Small intestine (tissue), 7 donors: ENCODE measurements at regions not wholly inside any gene's neighbourhood (a gene's known extent, or its start where the extent isn't known, plus 50 kb on each side); places are given as distances from the start of the nearest gene placed in this dataset.

Experiments used
- DNase-seq, 2 donors: peaks; one replicate each; pipeline versions ENCODE4 v3.0.0 to v3.0.0-alpha.2; 2013
- FAIRE-seq: peaks from 2 replicates; lab custom pipeline; 2012; peaks lifted over from hg19 to GRCh38; lab: Jason Lieb, UNC
- H3K27ac ChIP-seq, 3 donors: one replicate each; pipeline ENCODE4 v1.5.1; 2013; ENCODE audit warnings: low read length in 2 of 3, mild to moderate bottlenecking in 2 of 3, control low read depth in 1 of 3, inconsistent platforms in 1 of 3, low read depth in 1 of 3, moderate library complexity in 1 of 3
- H3K27me3 ChIP-seq, 3 donors: one replicate each; pipeline ENCODE4 v1.6.1; 2013; ENCODE audit warnings: low read length in 3 of 3, inconsistent platforms in 1 of 3; ENCODE audit not compliant: control insufficient read depth in 3 of 3, insufficient read depth in 3 of 3
- H3K36me3 ChIP-seq, 3 donors: one replicate each; pipeline ENCODE4 v1.6.1; 2013; ENCODE audit warnings: low read length in 3 of 3, inconsistent platforms in 1 of 3, low read depth in 1 of 3, mild to moderate bottlenecking in 1 of 3, moderate library complexity in 1 of 3; ENCODE audit not compliant: control insufficient read depth in 3 of 3, insufficient read depth in 2 of 3
- H3K4me1 ChIP-seq, 3 donors: one replicate each; pipeline ENCODE4 v1.6.1; 2013; ENCODE audit warnings: low read length in 2 of 3, inconsistent platforms in 1 of 3, low read depth in 1 of 3, mild to moderate bottlenecking in 1 of 3, moderate library complexity in 1 of 3; ENCODE audit not compliant: control insufficient read depth in 3 of 3, insufficient read depth in 2 of 3
- H3K4me3 ChIP-seq, 3 donors: one replicate each; pipeline ENCODE4 v1.5.1; 2013; ENCODE audit warnings: low read length in 3 of 3, control low read depth in 1 of 3, inconsistent platforms in 1 of 3, low read depth in 1 of 3, mild to moderate bottlenecking in 1 of 3, moderate library complexity in 1 of 3
- H3K9me3 ChIP-seq, 2 donors: one replicate each; pipeline ENCODE4 v1.6.1; 2013; ENCODE audit warnings: low read depth in 1 of 2, low read length in 1 of 2; ENCODE audit not compliant: control insufficient read depth in 2 of 2, insufficient read depth in 1 of 2
- WGBS, 3 donors: extraction: QIAGEN DNeasy Blood & Tissue Kit; methylation state at CpG; one replicate each; pipeline ENCODE4 v1.1.7; 2013; 5-methylcytosine and 5-hydroxymethylcytosine counted together
- donor health status: healthy with polysubstance abuse.
- donor health status: control.
- donor health status: control.
- donor health status: Bipolar disorder and iron deficiency.
- donor health status: healthy.

GRCh38 chr10:2893158-2893845 is 174.0 kb upstream of the PFKP start:
- WGBS, 3 donors = 90 to 93% (median 92%) methylated on average over 21 of the region's 21 CpGs
- Histone ChIP-seq H3K27ac (no peak overlapping the region), H3K4me3 (no peak overlapping the region), H3K27me3 (no peaks in the 10 kb centered on the region), H3K9me3 (no peaks in the 10 kb centered on the region), H3K36me3 (no peaks in the 10 kb centered on the region), H3K4me1 (no peaks in the 10 kb centered on the region)
- FAIRE-seq (no peak), DNase-seq (no peak)

DNA sequence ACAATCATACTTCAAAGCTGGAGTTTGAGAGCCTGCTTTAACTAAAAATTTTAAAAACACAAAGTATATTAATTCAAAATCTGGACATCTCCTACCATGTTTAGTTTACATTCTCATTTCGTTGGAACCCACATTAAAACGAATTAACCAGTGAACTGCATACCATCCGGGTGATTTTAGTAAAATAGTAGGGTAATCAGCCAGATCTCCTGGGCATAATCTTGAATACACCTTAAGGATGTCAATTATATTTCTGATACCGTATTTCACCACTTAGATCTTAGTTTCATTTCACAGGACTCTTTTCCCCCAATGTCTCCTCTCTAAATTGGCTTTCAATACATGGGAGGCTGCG is 175.6 kb upstream of the PFKP start:
- no peak overlapping the region for H3K4me3 ChIP-seq
- no peak for FAIRE-seq
- no peak overlapping the region for H3K27ac ChIP-seq
- no peaks in the 10 kb centered on the region for H3K36me3 ChIP-seq
- H3K4me1 ChIP-seq = no peaks in the 10 kb centered on the region
- H3K9me3 ChIP-seq = no peaks in the 10 kb centered on the region
- WGBS, 3 donors = 77 to 83% (median 81%) methylated on average over 5 of the region's 5 CpGs
- H3K27me3 ChIP-seq = no peaks in the 10 kb centered on the region
- DNase-seq = no peak

DNA sequence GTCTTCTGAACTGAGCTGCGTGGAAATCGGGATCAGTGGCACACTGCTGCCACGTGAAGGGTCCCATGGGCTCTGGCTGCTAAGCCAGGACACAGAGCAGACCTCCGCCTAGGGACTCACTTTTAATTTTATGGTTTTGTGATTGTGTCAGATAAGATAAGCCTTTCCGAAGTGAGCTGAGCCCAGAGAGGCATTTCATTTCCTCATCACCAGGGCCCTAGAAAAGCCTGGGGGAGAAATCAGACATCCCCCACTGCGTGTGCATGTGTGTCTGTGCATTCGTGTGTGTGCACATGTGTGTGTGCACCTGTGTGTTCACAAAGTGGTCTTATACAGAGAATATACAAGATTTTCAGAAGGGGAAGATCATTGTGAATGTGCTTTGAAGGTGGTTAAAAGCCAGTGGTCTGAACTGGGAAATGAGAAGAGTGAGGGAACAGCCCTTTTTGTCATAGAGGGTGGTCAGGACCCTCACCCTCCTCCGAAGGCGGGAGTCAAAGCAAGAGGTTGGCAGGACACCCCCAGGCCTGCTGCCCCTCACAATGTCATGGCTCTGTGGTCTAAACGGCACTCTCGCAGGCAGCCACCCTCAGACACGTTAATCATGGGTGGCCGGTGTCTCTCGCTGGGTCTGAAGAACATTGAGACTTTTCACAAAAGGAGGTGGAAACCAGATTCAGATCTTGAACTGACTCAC is 176.1 kb upstream of the PFKP start:
- WGBS, 3 donors = 53 to 64% (median 54%) methylated on average over 14 of the region's 14 CpGs
- no peak for DNase-seq
- no peaks in the 10 kb centered on the region for H3K36me3 ChIP-seq

DNA sequence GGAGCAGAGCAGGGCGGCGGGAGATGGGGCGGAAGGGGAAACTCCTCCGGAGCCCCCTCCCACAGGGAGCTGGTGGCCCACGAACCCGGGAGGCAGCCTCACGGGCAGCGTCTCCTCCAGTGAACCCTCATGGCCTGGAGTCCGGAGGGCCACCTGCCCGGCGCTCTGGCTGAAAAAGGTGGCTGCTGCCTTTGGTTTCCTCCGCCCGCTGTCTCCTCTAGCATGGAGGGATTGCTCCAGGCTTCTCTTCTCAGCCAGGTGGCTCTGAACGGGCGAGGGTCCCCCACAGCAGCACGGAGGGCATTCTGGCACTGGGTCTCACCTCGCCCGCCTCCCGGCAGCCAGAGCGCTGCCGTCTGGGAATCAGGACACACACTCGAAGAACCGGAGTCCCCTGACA is 177.3 kb upstream of the PFKP start:
- Histone ChIP-seq H3K4me3 (no peak overlapping the region), H3K9me3 (no peaks in the 10 kb centered on the region), H3K36me3 (no peaks in the 10 kb centered on the region), H3K27ac (no peak overlapping the region), H3K4me1 (no peaks in the 10 kb centered on the region), H3K27me3 (no peaks in the 10 kb centered on the region)
- WGBS, 3 donors = 88 to 94% (median 90%) methylated on average over 22 to 23 of the region's 23 CpGs
- DNase-seq = no peak
- FAIRE-seq = no peak

More for the DNA sequence above, 176.1 kb upstream of the PFKP start:
- H3K9me3 ChIP-seq = no peaks in the 10 kb centered on the region
- no peaks in the 10 kb centered on the region for H3K27me3 ChIP-seq
- no peak for FAIRE-seq
- H3K4me1 ChIP-seq = no peaks in the 10 kb centered on the region
- no peak overlapping the region for H3K27ac ChIP-seq
- no peak overlapping the region for H3K4me3 ChIP-seq

- no peak for FAIRE-seq
- no peaks in the 10 kb centered on the region for H3K27me3 ChIP-seq
Measured at GRCh38 chr10:2888403-2889004, 178.8 kb upstream of the PFKP start.

DNA sequence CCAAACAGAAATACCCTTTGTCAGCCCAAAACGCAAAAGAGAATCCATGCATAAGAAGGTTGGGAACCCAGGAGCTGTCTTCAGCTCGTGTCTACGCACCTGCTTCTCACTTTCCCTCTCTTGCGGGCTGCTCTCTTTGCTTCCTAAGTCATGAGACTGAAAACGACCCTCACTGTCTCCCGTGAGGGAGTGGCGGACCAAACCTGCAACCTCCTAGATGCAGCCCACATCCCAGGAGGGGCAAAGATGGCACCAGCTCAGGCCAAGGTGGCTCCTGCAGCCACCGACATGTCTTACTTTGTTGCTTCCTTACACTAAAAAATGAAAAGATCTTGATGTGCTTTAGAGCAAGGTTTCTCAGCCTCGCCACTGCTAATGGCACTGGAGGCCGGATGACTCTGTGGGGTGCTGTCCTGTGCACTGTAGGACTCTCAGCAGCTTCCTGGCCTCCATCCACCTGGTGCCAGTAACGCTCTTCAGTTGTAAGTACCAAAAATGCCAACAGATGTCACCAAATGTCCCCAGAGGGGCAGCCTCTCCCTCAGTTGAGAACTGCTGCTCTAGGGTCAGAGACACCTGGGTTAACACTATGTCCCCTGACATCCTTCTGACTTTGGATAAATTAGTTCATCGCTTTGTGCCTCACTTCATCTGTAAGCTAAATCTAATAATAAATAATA is 179.8 kb upstream of the PFKP start:
- Histone ChIP-seq H3K9me3 (no peaks in the 10 kb centered on the region), H3K27me3 (no peaks in the 10 kb centered on the region), H3K27ac (no peak overlapping the region), H3K36me3 (no peaks in the 10 kb centered on the region), H3K4me3 (no peak overlapping the region), H3K4me1 (no peaks in the 10 kb centered on the region)
- FAIRE-seq = no peak
- 76 to 88% (median 80%) methylated on average over 12 of the region's 12 CpGs for WGBS, 3 donors
- DNase-seq = no peak

More at GRCh38 chr10:2888403-2889004, 178.8 kb upstream of the PFKP start:
- H3K9me3 ChIP-seq = no peaks in the 10 kb centered on the region
- DNase-seq = no peak
- no peak overlapping the region for H3K4me3 ChIP-seq
- H3K27ac ChIP-seq = no peak overlapping the region
- no peaks in the 10 kb centered on the region for H3K36me3 ChIP-seq
- 97 to 99% (median 98%) methylated on average over 14 of the region's 14 CpGs for whole genome bisulfite sequencing, 3 donors
- H3K4me1 ChIP-seq = no peaks in the 10 kb centered on the region

DNA sequence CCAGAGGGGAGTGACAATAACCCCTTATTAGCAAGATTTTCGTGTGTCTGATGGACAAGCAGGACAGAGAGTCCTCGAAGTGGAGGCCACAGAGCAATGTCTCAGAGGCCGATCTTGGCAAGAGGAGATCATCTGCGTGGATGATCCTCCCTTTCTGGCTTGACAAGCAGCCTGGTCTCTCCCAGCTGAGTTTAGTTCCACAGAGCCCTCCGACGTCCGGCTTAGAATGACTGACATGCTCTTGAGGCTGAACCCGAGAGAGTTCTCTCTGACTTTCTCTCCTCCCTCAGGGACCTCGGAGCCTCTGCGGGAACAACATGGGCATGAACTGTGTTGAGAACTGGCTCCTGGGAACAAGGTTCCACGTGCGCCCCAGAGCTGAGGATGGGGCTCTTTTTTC is 180.7 kb upstream of the PFKP start:
- Histone ChIP-seq H3K9me3 (no peaks in the 10 kb centered on the region), H3K27ac (no peak overlapping the region), H3K4me3 (no peak overlapping the region), H3K4me1 (no peaks in the 10 kb centered on the region), H3K27me3 (no peaks in the 10 kb centered on the region), H3K36me3 (no peaks in the 10 kb centered on the region)
- DNase-seq (no peak), FAIRE-seq (no peak)
- 75 to 80% (median 77%) methylated on average over 12 of the region's 12 CpGs for WGBS, 3 donors
